DMS53 treated with DMSO at 0.1 percent for 48 hours (cell line): ENCODE measurements at regions not wholly inside any gene's neighbourhood (a gene's known extent, or its start where the extent isn't known, plus 50 kb on each side); places are given as distances from the start of the nearest gene placed in this dataset.

Experiments
- DNase-seq: peaks from one replicate; lab custom pipeline; 2025; ENCODE audit not compliant: unreplicated experiment; lab: John Stamatoyannopoulos, UW

- DNase-seq = no peak
Measured at GRCh38 chr14:71201840-71202239, 294.6 kb downstream of the PCNX1 start.

GRCh38 chr14:71202881-71203280 is 295.6 kb downstream of the PCNX1 start:
- no peak for DNase-seq

GRCh38 chr14:71203306-71203705 is 296.0 kb downstream of the PCNX1 start:
- no peak for DNase-seq

- DNase-seq = no peak
Measured at GRCh38 chr14:71204231-71204630, 297.0 kb downstream of the PCNX1 start.

- DNase-seq = no peak
Measured at GRCh38 chr14:71204768-71205167, 297.5 kb downstream of the PCNX1 start.

GRCh38 chr14:71206123-71206522 is 298.9 kb downstream of the PCNX1 start:
- no peak for DNase-seq

- no peak for DNase-seq
Measured at GRCh38 chr14:71206766-71207371, 299.6 kb downstream of the PCNX1 start.

- no peak for DNase-seq
Measured at GRCh38 chr14:71208702-71209357, 301.6 kb downstream of the PCNX1 start.

GRCh38 chr14:71209888-71210287 is 302.6 kb downstream of the PCNX1 start:
- no peak for DNase-seq

- no peak for DNase-seq
Measured at GRCh38 chr14:71212093-71212492, 304.8 kb downstream of the PCNX1 start.

- DNase-seq = no peak
Measured at GRCh38 chr14:71212683-71213107, 305.4 kb downstream of the PCNX1 start.

- DNase-seq = no peak
Measured at GRCh38 chr14:71214241-71214640, 307.0 kb downstream of the PCNX1 start.

- DNase-seq = no peak
Measured at GRCh38 chr14:71220462-71220861, 313.2 kb downstream of the PCNX1 start.

- DNase-seq = no peak
Measured at GRCh38 chr14:71221119-71221518, 313.9 kb downstream of the PCNX1 start.

- DNase-seq = no peak
Measured at GRCh38 chr14:71225113-71225512, 317.9 kb downstream of the PCNX1 start.

GRCh38 chr14:71228711-71229110 is 321.5 kb downstream of the PCNX1 start:
- no peak for DNase-seq

GRCh38 chr14:71229875-71230274 is 322.6 kb downstream of the PCNX1 start:
- no peak for DNase-seq

- DNase-seq = no peak
Measured at GRCh38 chr14:71230897-71231296, 323.6 kb downstream of the PCNX1 start.

- peak; percentile 38 for DNase-seq
Measured at GRCh38 chr14:71231521-71232393, 324.5 kb downstream of the PCNX1 start.

- no peak for DNase-seq
Measured at GRCh38 chr14:71232506-71232905, 325.2 kb downstream of the PCNX1 start.

GRCh38 chr14:71235875-71236274 is 328.6 kb downstream of the PCNX1 start:
- DNase-seq = no peak

- no peak for DNase-seq
Measured at GRCh38 chr14:71236487-71236886, 329.2 kb downstream of the PCNX1 start.
